ENCODE measurements at regions not wholly inside any gene's neighbourhood (a gene's known extent, or its start where the extent isn't known, plus 50 kb on each side); places are given as distances from the start of the nearest gene placed in this dataset.

- TF ChIP-seq POLR2AphosphoS5 (IDR thresholded peaks at IDR 0.05; ENCODE audit: low read depth, low read length) (no peak), TAF1 (IDR thresholded peaks at IDR 0.05; ENCODE audit: borderline replicate concordance, low read depth, low read length) (no peak)
Measured at GRCh38 chr10:42960991-42961795, 115.7 kb upstream of the RET start.

Measured in GM12892 (cell line).